ENCODE measurements at regions not wholly inside any gene's neighbourhood (a gene's known extent, or its start where the extent isn't known, plus 50 kb on each side); places are given as distances from the start of the nearest gene placed in this dataset.

- TF ChIP-seq REST (IDR thresholded peaks at IDR 0.05; ENCODE audit: low read depth, low read length): no peak
- TF ChIP-seq ATF2 (IDR thresholded peaks at IDR 0.05; ENCODE audit: low read length): no peak
- no peak for TF ChIP-seq EP300 (IDR thresholded peaks at IDR 0.05; ENCODE audit: borderline replicate concordance in 1 of 2, control insufficient read depth in 1 of 2, low read depth in 2 of 2, low read length in 2 of 2)
Measured at GRCh38 chr16:59210955-59211541, 476.9 kb upstream of the GOT2 start.
